ENCODE measurements at regions not wholly inside any gene's neighbourhood (a gene's known extent, or its start where the extent isn't known, plus 50 kb on each side); places are given as distances from the start of the nearest gene placed in this dataset.

GRCh38 chr12:3945671-3946070, 72.5 kb upstream of the PARP11 start:
- in situ Hi-C loops (cut with MboI; ENCODE audit: low pct_unique_long_range_greater_than_20kb, low sequenced_read_pairs, unreplicated experiment): no loop called here
- TF ChIP-seq CTCF (IDR thresholded peaks at IDR 0.05; ENCODE audit: extremely low read depth, insufficient read depth, missing control alignments): no peak
- no peak for DNase-seq (ENCODE audit: low spot score)

- no peak for TF ChIP-seq CTCF (IDR thresholded peaks at IDR 0.05; ENCODE audit: extremely low read depth, insufficient read depth, missing control alignments)
- in situ Hi-C loops (cut with MboI; ENCODE audit: low pct_unique_long_range_greater_than_20kb, low sequenced_read_pairs, unreplicated experiment): no loop called here
- DNase-seq (ENCODE audit: low spot score): no peak
Measured at GRCh38 chr12:3944620-3945019, 71.4 kb upstream of the PARP11 start.

GRCh38 chr12:3938042-3938544, 64.9 kb upstream of the PARP11 start:
- no peak for DNase-seq (ENCODE audit: low spot score)
- no peak for TF ChIP-seq CTCF (IDR thresholded peaks at IDR 0.05; ENCODE audit: extremely low read depth, insufficient read depth, missing control alignments)
- in situ Hi-C loops (cut with MboI; ENCODE audit: low pct_unique_long_range_greater_than_20kb, low sequenced_read_pairs, unreplicated experiment): no loop called here

GRCh38 chr12:3935078-3935477, 61.9 kb upstream of the PARP11 start:
- in situ Hi-C loops (cut with MboI; ENCODE audit: low pct_unique_long_range_greater_than_20kb, low sequenced_read_pairs, unreplicated experiment): no loop called here
- no peak for DNase-seq (ENCODE audit: low spot score)
- TF ChIP-seq CTCF (IDR thresholded peaks at IDR 0.05; ENCODE audit: extremely low read depth, insufficient read depth, missing control alignments): no peak

- DNase-seq (ENCODE audit: low spot score): no peak
- no peak for TF ChIP-seq CTCF (IDR thresholded peaks at IDR 0.05; ENCODE audit: extremely low read depth, insufficient read depth, missing control alignments)
- in situ Hi-C loops (cut with MboI; ENCODE audit: low pct_unique_long_range_greater_than_20kb, low sequenced_read_pairs, unreplicated experiment): no loop called here
Measured at GRCh38 chr12:3933819-3934192, 60.6 kb upstream of the PARP11 start.

- in situ Hi-C loops (cut with MboI; ENCODE audit: low pct_unique_long_range_greater_than_20kb, low sequenced_read_pairs, unreplicated experiment): no loop called here
- no peak for TF ChIP-seq CTCF (IDR thresholded peaks at IDR 0.05; ENCODE audit: extremely low read depth, insufficient read depth, missing control alignments)
- DNase-seq (ENCODE audit: low spot score): no peak
Measured at GRCh38 chr12:3933074-3933818, 60.0 kb upstream of the PARP11 start.
